Neural progenitor cell (in vitro differentiated cells): ENCODE measurements at regions not wholly inside any gene's neighbourhood (a gene's known extent, or its start where the extent isn't known, plus 50 kb on each side); places are given as distances from the start of the nearest gene placed in this dataset.

Experiments
- DNase-seq: peaks from one replicate; pipeline ENCODE4 v3.0.0-alpha.2; 2016; ENCODE audit warnings: low spot score
- H2AFZ ChIP-seq: fragments of 200-600 bp; sonication (generic); replicated peaks from 2 replicates; pipeline ENCODE4 v1.6.1; 2016; ENCODE audit warnings: antibody characterized with exemption
- H3F3A ChIP-seq: fragments of 200-600 bp; sonication (generic); 2 replicates; pipeline ENCODE4 v1.6.1; 2016; ENCODE audit warnings: antibody characterized with exemption, low read depth
- H3K27ac ChIP-seq: fragments of 200-600 bp; sonication (generic); 2 replicates; pipeline ENCODE4 v1.5.1; 2016; ENCODE audit warnings: mild to moderate bottlenecking
- H3K27me3 ChIP-seq: fragments of 200-600 bp; sonication (generic); 2 replicates; pipeline ENCODE4 v1.6.1; 2016; ENCODE audit warnings: mild to moderate bottlenecking, moderate library complexity
- H3K36me3 ChIP-seq: fragments of 200-600 bp; sonication (generic); 2 replicates; pipeline ENCODE4 v1.5.1; 2016
- H3K4me1 ChIP-seq: fragments of 200-600 bp; sonication (generic); 2 replicates; pipeline ENCODE4 v1.6.1; 2016; ENCODE audit warnings: mixed run types
- H3K4me2 ChIP-seq: fragments of 200-600 bp; sonication (generic); 2 replicates; pipeline ENCODE4 v1.6.1; 2016
- H3K4me3 ChIP-seq: fragments of 200-600 bp; sonication (generic); 2 replicates; pipeline ENCODE4 v1.5.1; 2016
- H3K79me2 ChIP-seq: fragments of 200-600 bp; sonication (generic); 2 replicates; pipeline ENCODE4 v1.6.1; 2016; ENCODE audit warnings: low read depth
- H3K9ac ChIP-seq: fragments of 200-600 bp; sonication (generic); 2 replicates; pipeline ENCODE4 v1.6.1; 2016
- H3K9me3 ChIP-seq: fragments of 200-600 bp; sonication (generic); 2 replicates; pipeline ENCODE4 v1.5.1; 2016; ENCODE audit warnings: low read depth
- H4K20me1 ChIP-seq: fragments of 200-600 bp; sonication (generic); 2 replicates; pipeline ENCODE4 v1.6.1; 2016; ENCODE audit warnings: low read depth
- H3K27ac Mint-ChIP-seq: 3 replicates; pipeline ENCODE4 v1.8.0; 2021; ENCODE audit warnings: mixed read lengths
- H3K27me3 Mint-ChIP-seq: 2 replicates; pipeline ENCODE4 v1.8.0; 2022; ENCODE audit warnings: low read depth, mild to moderate bottlenecking, inconsistent platforms, moderate library complexity, mixed read lengths; ENCODE audit not compliant: insufficient read depth
- H3K36me3 Mint-ChIP-seq: 3 replicates; pipeline ENCODE4 v1.8.0; 2021; ENCODE audit warnings: mixed read lengths
- H3K4me1 Mint-ChIP-seq: 3 replicates; pipeline ENCODE4 v1.8.0; 2021; ENCODE audit warnings: mixed read lengths
- H3K4me3 Mint-ChIP-seq: 3 replicates; pipeline ENCODE4 v1.8.0; 2021; ENCODE audit warnings: mild to moderate bottlenecking, moderate library complexity, mixed read lengths
- H3K9me3 Mint-ChIP-seq: 3 replicates; pipeline ENCODE4 v1.8.0; 2020; ENCODE audit warnings: mixed read lengths
- CTCF ChIP-seq: fragments of 200-600 bp; sonication (generic); IDR thresholded peaks from 2 replicates; pipeline ENCODE4 v1.5.1; 2017; ENCODE audit warnings: antibody characterized with exemption, mild to moderate bottlenecking
- EZH2 ChIP-seq: fragments of 200-600 bp; sonication (generic); IDR thresholded peaks from 2 replicates; pipeline ENCODE4 v1.6.1; 2017; ENCODE audit warnings: antibody characterized with exemption, mild to moderate bottlenecking, moderate library complexity
- EZH2phosphoT487 ChIP-seq: fragments of 200-600 bp; sonication (generic); IDR thresholded peaks from 2 replicates; pipeline ENCODE4 v1.6.1; 2017; ENCODE audit warnings: antibody characterized with exemption

- no peaks in the 10 kb centered on the region for H3K27me3 Mint-ChIP-seq
- DNase-seq = no peak
- peaks cover 3% of the 10 kb centered on the region for H3K9me3 Mint-ChIP-seq
- H3K4me1 Mint-ChIP-seq = no peaks in the 10 kb centered on the region
- Histone ChIP-seq H3K9me3 (no peaks in the 10 kb centered on the region), H3K4me1 (no peaks in the 10 kb centered on the region), H3K27me3 (no peaks in the 10 kb centered on the region), H2AFZ (no peak overlapping the region), H3K4me3 (no peak overlapping the region), H4K20me1 (no peaks in the 10 kb centered on the region), H3K9ac (no peak overlapping the region), H3K36me3 (no peaks in the 10 kb centered on the region), H3K79me2 (no peaks in the 10 kb centered on the region), H3K27ac (no peak overlapping the region), H3F3A (no peaks in the 10 kb centered on the region), H3K4me2 (no peak overlapping the region)
- TF ChIP-seq EZH2 = no peak
- TF ChIP-seq EZH2phosphoT487 = no peak
- TF ChIP-seq CTCF = no peak
- no peak overlapping the region for H3K27ac Mint-ChIP-seq
- no peak overlapping the region for H3K4me3 Mint-ChIP-seq
- no peaks in the 10 kb centered on the region for H3K36me3 Mint-ChIP-seq
Measured at GRCh38 chr4:67366311-67366861, 178.9 kb downstream of the CENPC start.

GRCh38 chr4:67365661-67366245 is 179.6 kb downstream of the CENPC start:
- H3K27ac ChIP-seq = no peak overlapping the region
- TF ChIP-seq EZH2 (no peak), CTCF (no peak), EZH2phosphoT487 (no peak)
- no peaks in the 10 kb centered on the region for H4K20me1 ChIP-seq
- no peaks in the 10 kb centered on the region for H3K36me3 ChIP-seq
- no peak overlapping the region for H3K4me3 ChIP-seq
- Mint-ChIP-seq H3K36me3 (no peaks in the 10 kb centered on the region), H3K4me3 (no peak overlapping the region), H3K4me1 (no peaks in the 10 kb centered on the region), H3K27ac (no peak overlapping the region), H3K27me3 (no peaks in the 10 kb centered on the region), H3K9me3 (peaks cover 6% of the 10 kb centered on the region)
- no peaks in the 10 kb centered on the region for H3K9me3 ChIP-seq
- H3K9ac ChIP-seq = no peak overlapping the region
- H3K27me3 ChIP-seq = no peaks in the 10 kb centered on the region
- H3K4me2 ChIP-seq = no peak overlapping the region
- H3K79me2 ChIP-seq = no peaks in the 10 kb centered on the region
- no peaks in the 10 kb centered on the region for H3K4me1 ChIP-seq
- H3F3A ChIP-seq = no peaks in the 10 kb centered on the region
- H2AFZ ChIP-seq = no peak overlapping the region
- no peak for DNase-seq

GRCh38 chr4:67355806-67356205 is 189.5 kb downstream of the CENPC start:
- no peaks in the 10 kb centered on the region for H3K36me3 ChIP-seq
- H4K20me1 ChIP-seq = no peaks in the 10 kb centered on the region
- no peaks in the 10 kb centered on the region for H3K9me3 ChIP-seq
- no peak overlapping the region for H3K27ac ChIP-seq
- Mint-ChIP-seq H3K9me3 (peaks cover 7% of the 10 kb centered on the region), H3K27ac (no peak overlapping the region), H3K36me3 (no peaks in the 10 kb centered on the region), H3K4me3 (no peak overlapping the region), H3K27me3 (no peaks in the 10 kb centered on the region), H3K4me1 (no peaks in the 10 kb centered on the region)
- H3F3A ChIP-seq = no peaks in the 10 kb centered on the region
- H3K9ac ChIP-seq = no peak overlapping the region
- TF ChIP-seq EZH2 (no peak), EZH2phosphoT487 (no peak), CTCF (no peak)
- no peak for DNase-seq
- H3K4me3 ChIP-seq = no peak overlapping the region
- no peak overlapping the region for H2AFZ ChIP-seq
- H3K4me2 ChIP-seq = no peak overlapping the region
- no peaks in the 10 kb centered on the region for H3K4me1 ChIP-seq
- H3K79me2 ChIP-seq = no peaks in the 10 kb centered on the region
- no peaks in the 10 kb centered on the region for H3K27me3 ChIP-seq
